ENCODE measurements at regions not wholly inside any gene's neighbourhood (a gene's known extent, or its start where the extent isn't known, plus 50 kb on each side); places are given as distances from the start of the nearest gene placed in this dataset.
"Not testable (repeated sequence)": the region's sequence is repeated elsewhere in the genome, so short reads cannot be mapped to it uniquely, and the experiment has no call there.

DNA sequence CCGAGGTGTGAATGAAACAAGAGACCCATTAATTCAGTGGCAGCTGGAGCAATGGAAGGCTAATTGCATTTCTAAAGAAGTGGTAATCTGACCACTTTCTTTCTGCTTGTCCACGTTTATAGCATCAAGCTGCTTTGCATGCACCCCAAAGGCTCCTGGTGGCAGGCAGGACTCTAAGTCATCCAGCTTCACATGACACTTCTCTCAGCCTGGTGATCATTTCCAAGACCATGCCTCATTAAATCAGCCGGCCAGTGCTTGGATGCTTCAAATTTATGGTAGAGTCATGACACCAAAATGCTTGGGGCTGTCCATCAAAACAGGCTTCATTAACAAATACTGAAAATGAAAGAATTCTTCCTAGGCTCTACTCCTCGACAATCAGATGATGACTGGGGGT is 614.9 kb downstream of the DOK5 start:
- Histone ChIP-seq H3K4me1 (no peaks in the 10 kb centered on the region), H3K27ac (no peak overlapping the region), H3K9me3 (no peaks in the 10 kb centered on the region), H3K27me3 (no peaks in the 10 kb centered on the region), H3K36me3 (no peaks in the 10 kb centered on the region), H3K4me3 (no peak overlapping the region)
- no peak for DNase-seq
- WGBS (ENCODE audit: insufficient coverage, low coverage, low lambda C conversion rate, missing lambda C conversion rate), result 30% methylated on average over 3 of the region's 4 CpGs
- TF ChIP-seq POLR2A (IDR thresholded peaks at IDR 0.05), result no peak
- TF ChIP-seq, protein P1, sequence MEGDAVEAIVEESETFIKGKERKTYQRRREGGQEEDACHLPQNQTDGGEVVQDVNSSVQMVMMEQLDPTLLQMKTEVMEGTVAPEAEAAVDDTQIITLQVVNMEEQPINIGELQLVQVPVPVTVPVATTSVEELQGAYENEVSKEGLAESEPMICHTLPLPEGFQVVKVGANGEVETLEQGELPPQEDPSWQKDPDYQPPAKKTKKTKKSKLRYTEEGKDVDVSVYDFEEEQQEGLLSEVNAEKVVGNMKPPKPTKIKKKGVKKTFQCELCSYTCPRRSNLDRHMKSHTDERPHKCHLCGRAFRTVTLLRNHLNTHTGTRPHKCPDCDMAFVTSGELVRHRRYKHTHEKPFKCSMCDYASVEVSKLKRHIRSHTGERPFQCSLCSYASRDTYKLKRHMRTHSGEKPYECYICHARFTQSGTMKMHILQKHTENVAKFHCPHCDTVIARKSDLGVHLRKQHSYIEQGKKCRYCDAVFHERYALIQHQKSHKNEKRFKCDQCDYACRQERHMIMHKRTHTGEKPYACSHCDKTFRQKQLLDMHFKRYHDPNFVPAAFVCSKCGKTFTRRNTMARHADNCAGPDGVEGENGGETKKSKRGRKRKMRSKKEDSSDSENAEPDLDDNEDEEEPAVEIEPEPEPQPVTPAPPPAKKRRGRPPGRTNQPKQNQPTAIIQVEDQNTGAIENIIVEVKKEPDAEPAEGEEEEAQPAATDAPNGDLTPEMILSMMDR (IDR thresholded peaks at IDR 0.05), result no peak
- intact Hi-C loops (cut with DNase I), result no loop called here
- no peak for ATAC-seq

DNA sequence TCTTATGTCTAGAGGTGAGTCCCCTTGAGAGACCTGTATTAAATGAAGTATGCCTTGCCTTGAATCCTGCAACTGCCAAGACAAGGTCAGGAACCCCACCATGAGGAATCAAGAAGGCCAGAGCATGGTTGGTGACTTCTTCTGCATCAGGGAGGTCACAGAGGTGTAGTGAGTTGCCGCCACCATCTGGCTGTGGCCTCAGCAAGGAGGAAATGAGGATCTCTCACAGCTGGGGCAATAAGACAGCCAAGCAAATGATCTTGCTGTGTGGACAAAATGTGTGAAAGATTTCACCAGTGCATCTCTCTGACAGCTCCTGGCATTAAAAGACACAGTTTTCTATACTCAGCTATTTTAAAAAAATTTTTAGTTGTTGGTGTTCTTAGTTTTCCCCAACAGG is 611.0 kb downstream of the DOK5 start:
- WGBS (ENCODE audit: insufficient coverage, low coverage, low lambda C conversion rate, missing lambda C conversion rate), result 73% methylated on average over 1 of the region's 1 CpG
- no peaks in the 10 kb centered on the region for H3K9me3 ChIP-seq
- H3K27ac ChIP-seq, result no peak overlapping the region
- DNase-seq, result no peak
- no peak for ATAC-seq
- H3K27me3 ChIP-seq, result no peaks in the 10 kb centered on the region
- no peak overlapping the region for H3K4me3 ChIP-seq
- no peaks in the 10 kb centered on the region for H3K36me3 ChIP-seq
- intact Hi-C loops (cut with DNase I), result no loop called here
- TF ChIP-seq, protein P1 (IDR thresholded peaks at IDR 0.05), result no peak
- no peaks in the 10 kb centered on the region for H3K4me1 ChIP-seq

- 45% methylated on average over 4 of the region's 4 CpGs for WGBS (ENCODE audit: insufficient coverage, low coverage, low lambda C conversion rate, missing lambda C conversion rate)
Observed at GRCh38 chr20:55079917-55080316, 604.5 kb downstream of the DOK5 start.

DNA sequence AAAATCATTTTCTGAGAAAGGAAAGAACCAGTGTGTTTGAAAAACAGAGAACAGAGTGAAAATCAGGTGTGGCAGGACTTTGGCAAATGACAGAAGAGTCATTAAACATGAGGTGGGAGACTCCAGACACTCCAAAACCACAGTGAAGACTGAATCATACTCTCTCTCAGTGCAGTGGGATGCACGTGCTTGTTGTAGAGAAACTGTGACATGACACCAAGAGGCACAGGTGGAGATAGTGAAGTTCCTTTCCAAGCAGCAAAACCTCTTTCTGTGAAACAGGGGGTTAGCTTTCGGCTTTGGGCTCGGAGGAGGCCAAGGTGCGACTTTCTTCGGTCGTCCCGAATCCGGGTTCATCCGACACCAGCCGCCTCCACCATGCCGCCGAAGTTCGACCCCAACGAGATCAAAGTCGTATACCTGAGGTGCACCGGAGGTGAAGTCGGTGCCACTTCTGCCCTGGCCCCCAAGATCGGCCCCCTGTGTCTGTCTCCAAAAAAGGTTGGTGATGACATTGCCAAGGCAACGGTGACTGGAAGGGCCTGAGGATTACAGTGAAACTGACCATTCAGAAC is 599.0 kb downstream of the DOK5 start:
- intact Hi-C loops (cut with DNase I); H3K27me3 ChIP-seq; H3K4me3 ChIP-seq: not testable (repeated sequence)

More at GRCh38 chr20:55079917-55080316, 604.5 kb downstream of the DOK5 start:
- ATAC-seq (no peak), DNase-seq (no peak)
- Histone ChIP-seq H3K9me3 (no peaks in the 10 kb centered on the region), H3K4me3 (no peak overlapping the region), H3K27ac (no peak overlapping the region), H3K4me1 (no peaks in the 10 kb centered on the region), H3K27me3 (no peaks in the 10 kb centered on the region), H3K36me3 (no peaks in the 10 kb centered on the region)
- TF ChIP-seq, protein P1 (IDR thresholded peaks at IDR 0.05), result no peak
- TF ChIP-seq POLR2A (IDR thresholded peaks at IDR 0.05), result no peak
- intact Hi-C loops (cut with DNase I), result no loop called here

GRCh38 chr20:55070001-55070400 is 594.6 kb downstream of the DOK5 start:
- TF ChIP-seq POLR2A (IDR thresholded peaks at IDR 0.05), result no peak
- TF ChIP-seq, protein P1 (IDR thresholded peaks at IDR 0.05), result no peak
- WGBS (ENCODE audit: insufficient coverage, low coverage, low lambda C conversion rate, missing lambda C conversion rate), result 23% methylated on average over 1 of the region's 1 CpG
- Histone ChIP-seq H3K36me3 (no peaks in the 10 kb centered on the region), H3K27me3 (no peaks in the 10 kb centered on the region), H3K9me3 (no peaks in the 10 kb centered on the region), H3K4me1 (no peaks in the 10 kb centered on the region), H3K27ac (no peak overlapping the region), H3K4me3 (no peak overlapping the region)
- no peak for ATAC-seq
- intact Hi-C loops (cut with DNase I), result no loop called here
- DNase-seq, result no peak

More for the DNA sequence above, 599.0 kb downstream of the DOK5 start:
- not testable (repeated sequence) for H3K36me3 ChIP-seq, H3K9me3 ChIP-seq, ATAC-seq, DNase-seq, H3K27ac ChIP-seq, H3K4me1 ChIP-seq
- WGBS (ENCODE audit: insufficient coverage, low coverage, low lambda C conversion rate, missing lambda C conversion rate), result 81% methylated on average over 8 of the region's 19 CpGs
